KOPT-K1 (cell line): ENCODE measurements at regions not wholly inside any gene's neighbourhood (a gene's known extent, or its start where the extent isn't known, plus 50 kb on each side); places are given as distances from the start of the nearest gene placed in this dataset.

ENCODE experiments used
- H3K27ac ChIP-seq: fragments of 200-600 bp; sonication (generic); 2 replicates; pipeline ENCODE4 v1.5.1; 2016; ENCODE audit warnings: antibody characterized with exemption, mild to moderate bottlenecking, low read depth, low read length; ENCODE audit not compliant: poor library complexity, severe bottlenecking
- H3K36me3 ChIP-seq: fragments of 200-600 bp; sonication (generic); 2 replicates; pipeline ENCODE4 v1.5.1; 2017; ENCODE audit warnings: antibody characterized with exemption, mild to moderate bottlenecking, low read length, moderate library complexity; ENCODE audit not compliant: insufficient read depth
- H3K9me3 ChIP-seq: fragments of 200-600 bp; sonication (generic); 2 replicates; pipeline ENCODE4 v1.5.1; 2017; ENCODE audit warnings: antibody characterized with exemption, low read length, mild to moderate bottlenecking; ENCODE audit not compliant: insufficient read depth, poor library complexity, severe bottlenecking

- no peaks in the 10 kb centered on the region for H3K9me3 ChIP-seq
- H3K36me3 ChIP-seq: no peaks in the 10 kb centered on the region
- no peak overlapping the region for H3K27ac ChIP-seq
These were observed 295.1 kb upstream of the PLET1 start for GRCh38 chr11:112555491-112556364.

DNA sequence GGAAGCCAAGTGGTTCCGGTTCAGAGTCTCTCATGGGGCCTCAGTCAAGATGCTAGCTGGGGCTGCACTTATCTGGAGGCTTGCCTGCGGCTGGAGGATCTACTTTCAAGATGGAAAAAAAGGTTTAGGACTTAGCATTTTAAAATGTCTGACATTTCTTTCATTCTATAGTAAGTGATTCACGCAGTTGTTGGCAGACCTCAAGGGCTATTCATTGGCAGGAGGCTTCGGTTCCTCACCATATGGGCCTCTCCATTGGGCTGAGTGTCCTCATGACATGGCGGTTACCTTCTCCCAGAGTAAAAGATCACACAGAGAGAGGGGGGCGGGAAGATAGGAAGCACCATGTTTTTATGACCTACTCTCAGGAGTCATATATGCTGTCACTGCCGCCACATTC lies 298.0 kb upstream of the PLET1 start:
- Histone ChIP-seq H3K36me3 (no peaks in the 10 kb centered on the region), H3K27ac (no peak overlapping the region), H3K9me3 (no peaks in the 10 kb centered on the region)

- H3K27ac ChIP-seq: no peak overlapping the region
- H3K9me3 ChIP-seq: no peaks in the 10 kb centered on the region
- H3K36me3 ChIP-seq: no peaks in the 10 kb centered on the region
These were observed 303.1 kb upstream of the PLET1 start for GRCh38 chr11:112563808-112564207.

- Histone ChIP-seq H3K9me3 (no peaks in the 10 kb centered on the region), H3K27ac (no peak overlapping the region), H3K36me3 (no peaks in the 10 kb centered on the region)
These were observed 303.7 kb upstream of the PLET1 start for GRCh38 chr11:112564228-112564955.

DNA sequence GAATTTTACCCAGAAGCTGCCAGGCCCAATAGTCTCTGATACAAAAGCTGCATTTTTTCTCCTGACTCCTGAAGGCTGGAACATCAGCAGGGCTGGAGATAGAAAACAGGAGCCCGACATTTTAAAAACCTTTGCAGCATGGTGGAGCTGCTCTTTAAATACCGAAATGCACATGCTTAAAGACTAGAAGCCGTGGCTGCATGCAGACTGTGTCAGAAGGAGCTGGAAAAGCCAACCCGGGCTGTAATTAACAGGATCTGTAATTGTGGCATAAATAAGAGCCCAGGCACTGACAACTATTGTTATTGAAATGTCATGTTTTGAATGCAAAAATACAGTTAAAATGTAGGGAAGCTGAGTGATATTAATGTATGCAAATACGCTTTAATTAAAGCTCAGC lies 304.9 kb upstream of the PLET1 start:
- no peaks in the 10 kb centered on the region for H3K9me3 ChIP-seq
- H3K36me3 ChIP-seq: no peaks in the 10 kb centered on the region

DNA sequence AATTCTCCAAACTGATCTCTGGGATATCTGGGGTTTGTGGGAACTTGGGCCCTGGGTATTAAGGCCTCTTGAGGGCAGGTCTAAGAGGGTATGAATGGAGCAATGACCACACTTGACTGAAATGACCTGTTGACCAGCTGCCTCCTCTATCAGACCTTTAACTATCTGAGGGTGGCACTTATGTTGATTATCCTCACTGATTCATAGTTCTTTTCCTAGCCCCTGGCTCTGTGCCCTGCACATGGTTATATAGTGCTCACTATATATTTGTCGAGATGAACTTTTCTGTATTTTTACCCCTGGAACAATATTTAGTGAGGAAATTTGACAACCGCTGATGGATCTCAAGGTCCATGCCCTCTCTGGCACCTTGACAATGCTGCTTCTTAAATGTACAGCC lies 305.5 kb upstream of the PLET1 start:
- Histone ChIP-seq H3K27ac (no peak overlapping the region), H3K36me3 (no peaks in the 10 kb centered on the region), H3K9me3 (no peaks in the 10 kb centered on the region)

More for the DNA sequence above, 304.9 kb upstream of the PLET1 start:
- H3K27ac ChIP-seq: no peak overlapping the region

DNA sequence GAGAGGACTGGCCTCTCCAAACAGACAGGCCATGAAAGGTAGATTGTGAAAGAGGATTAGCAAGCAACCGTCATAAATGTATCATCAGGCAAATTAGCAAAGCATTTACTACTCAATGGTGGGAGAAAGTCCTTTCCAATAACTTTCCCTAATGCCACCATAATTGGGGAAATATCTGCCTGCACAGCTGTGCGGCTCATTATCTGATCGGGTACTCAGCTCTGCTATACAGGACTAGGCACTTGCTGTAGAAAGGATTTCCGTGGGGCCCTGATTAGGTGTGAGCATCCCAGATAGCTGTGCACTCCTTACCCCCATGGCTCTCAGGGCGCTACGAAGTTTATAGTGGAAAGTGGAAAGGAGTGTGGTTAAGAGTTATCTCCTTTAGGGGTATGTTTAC lies 309.7 kb upstream of the PLET1 start:
- Histone ChIP-seq H3K27ac (no peak overlapping the region), H3K36me3 (no peaks in the 10 kb centered on the region), H3K9me3 (no peaks in the 10 kb centered on the region)

- Histone ChIP-seq H3K9me3 (no peaks in the 10 kb centered on the region), H3K27ac (no peak overlapping the region), H3K36me3 (no peaks in the 10 kb centered on the region)
These were observed 318.6 kb upstream of the PLET1 start for GRCh38 chr11:112579282-112579681.

DNA sequence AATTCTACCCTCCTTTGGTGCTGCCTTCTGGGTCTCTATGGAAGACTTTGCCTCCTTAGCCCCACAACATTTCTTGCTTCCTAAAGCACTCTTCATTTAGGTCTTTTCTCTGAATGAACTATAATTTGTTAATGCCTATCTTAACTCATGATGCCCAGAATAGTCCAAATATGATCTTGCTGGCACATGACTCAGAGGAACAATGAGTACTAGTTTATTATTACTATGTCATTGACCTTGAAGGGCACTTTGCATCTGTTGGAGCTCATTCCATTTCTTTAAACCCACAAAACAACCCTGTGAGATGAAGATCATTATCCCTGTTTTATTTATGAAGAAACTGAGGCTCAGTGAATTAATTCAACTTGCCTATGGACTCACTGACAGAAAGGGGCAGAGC lies 320.2 kb upstream of the PLET1 start:
- H3K36me3 ChIP-seq: no peaks in the 10 kb centered on the region

GRCh38 chr11:112581747-112582146 lies 321.1 kb upstream of the PLET1 start:
- H3K9me3 ChIP-seq: no peaks in the 10 kb centered on the region
- H3K27ac ChIP-seq: no peak overlapping the region
- H3K36me3 ChIP-seq: no peaks in the 10 kb centered on the region

More for the DNA sequence above, 320.2 kb upstream of the PLET1 start:
- H3K9me3 ChIP-seq: no peaks in the 10 kb centered on the region
- no peak overlapping the region for H3K27ac ChIP-seq

- Histone ChIP-seq H3K36me3 (no peaks in the 10 kb centered on the region), H3K27ac (no peak overlapping the region), H3K9me3 (no peaks in the 10 kb centered on the region)
These were observed 321.7 kb upstream of the PLET1 start for GRCh38 chr11:112582366-112582765.

GRCh38 chr11:112583261-112583893 lies 322.7 kb upstream of the PLET1 start:
- no peaks in the 10 kb centered on the region for H3K36me3 ChIP-seq
- H3K9me3 ChIP-seq: no peaks in the 10 kb centered on the region
- H3K27ac ChIP-seq: no peak overlapping the region

DNA sequence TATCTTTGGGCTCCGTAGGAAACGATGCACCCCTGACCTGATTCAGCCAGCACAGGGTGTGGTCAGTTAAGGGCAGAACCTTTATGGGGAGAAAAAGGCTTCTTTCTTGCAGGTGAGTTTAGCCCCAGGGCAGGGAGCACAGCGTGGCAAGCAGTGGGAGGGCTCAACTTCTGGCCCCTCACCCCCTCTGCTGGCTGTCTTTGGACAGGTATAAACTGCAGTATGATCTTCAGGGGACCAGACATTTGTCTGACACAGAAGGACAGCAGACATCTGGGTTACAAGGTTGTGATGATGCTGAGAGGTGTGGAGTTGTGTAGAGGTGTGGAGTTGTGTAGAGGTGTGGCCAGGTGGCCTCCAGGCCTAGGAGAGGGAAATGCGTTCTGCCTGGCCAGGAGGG lies 324.0 kb upstream of the PLET1 start:
- Histone ChIP-seq H3K27ac (no peak overlapping the region), H3K36me3 (no peaks in the 10 kb centered on the region), H3K9me3 (no peaks in the 10 kb centered on the region)

- Histone ChIP-seq H3K36me3 (no peaks in the 10 kb centered on the region), H3K27ac (no peak overlapping the region), H3K9me3 (no peaks in the 10 kb centered on the region)
These were observed 327.0 kb upstream of the PLET1 start for GRCh38 chr11:112587664-112588063.

GRCh38 chr11:112588252-112588694 lies 327.6 kb upstream of the PLET1 start:
- Histone ChIP-seq H3K9me3 (no peaks in the 10 kb centered on the region), H3K36me3 (no peaks in the 10 kb centered on the region), H3K27ac (no peak overlapping the region)
